K562 (cell line): ENCODE measurements at regions not wholly inside any gene's neighbourhood (a gene's known extent, or its start where the extent isn't known, plus 50 kb on each side); places are given as distances from the start of the nearest gene placed in this dataset.

Experiments used
- BRF2 ChIP-seq: IDR thresholded peaks from 3 replicates; pipeline ENCODE4 v1.6.1; 2011; ENCODE audit warnings: borderline replicate concordance, mild to moderate bottlenecking; ENCODE audit not compliant: insufficient read length, insufficient read depth
- DLX4 ChIP-seq: fragments of 250-450 bp; sonication (Bioruptor Pico); IDR thresholded peaks from 2 replicates; pipeline ENCODE4 v1.6.1; 2021; ENCODE audit warnings: mild to moderate bottlenecking
- E2F1 ChIP-seq: sonication (generic); formaldehyde crosslinking; IDR thresholded peaks from 2 replicates; pipeline ENCODE4 v1.8.1; 2023; ENCODE audit warnings: mild to moderate bottlenecking, missing genetic modification reagents, moderate library complexity
- EWSR1 ChIP-seq: fragments of 450-650 bp; IDR thresholded peaks from 2 replicates; pipeline ENCODE4 v1.6.1; 2018; ENCODE audit warnings: borderline replicate concordance, mild to moderate bottlenecking, low read depth, moderate library complexity; ENCODE audit not compliant: partially characterized antibody
- HMGXB4 ChIP-seq: sonication (generic); formaldehyde crosslinking; IDR thresholded peaks from 2 replicates; pipeline ENCODE4 v1.8.1; 2023; ENCODE audit warnings: mild to moderate bottlenecking, missing genetic modification reagents
- ZNF280A ChIP-seq: fragments of 450-650 bp; IDR thresholded peaks from 2 replicates; pipeline ENCODE4 v1.6.1; 2018; ENCODE audit warnings: mild to moderate bottlenecking, low read depth; ENCODE audit not compliant: partially characterized antibody

- no peak for TF ChIP-seq E2F1 (CRISPR knock-in tag)
- no peak for TF ChIP-seq DLX4 (CRISPR knock-in tag)
- no peak for TF ChIP-seq EWSR1
- TF ChIP-seq HMGXB4 (CRISPR knock-in tag): no peak
- TF ChIP-seq ZNF280A: no peak
- no peak for TF ChIP-seq BRF2
These were observed 220.2 kb upstream of the COL8A1 start (continued) for GRCh38 chr3:99418209-99418635.
